ENCODE measurements at regions not wholly inside any gene's neighbourhood (a gene's known extent, or its start where the extent isn't known, plus 50 kb on each side); places are given as distances from the start of the nearest gene placed in this dataset.

- H3K36me3 ChIP-seq (ENCODE audit: control insufficient read depth in 2 of 3, insufficient read depth in 3 of 3, low read length in 3 of 3), result no peaks in the 10 kb centered on the region
- intact Hi-C loops (cut with DNase I), result no loop called here
- H3K27ac ChIP-seq (ENCODE audit: low read depth in 2 of 2, low read length in 2 of 2), result no peak overlapping the region
- H3K4me1 ChIP-seq (ENCODE audit: control insufficient read depth in 2 of 3, insufficient read depth in 2 of 3, low read depth in 1 of 3, low read length in 3 of 3), result no peaks in the 10 kb centered on the region
- no peak overlapping the region for H3K9ac ChIP-seq (ENCODE audit: low read length in 3 of 3)
- H3K4me3 ChIP-seq (ENCODE audit: low read length in 3 of 3), result no peak overlapping the region
- DNase-seq (no peak), FAIRE-seq (no peak)
- H3K9me3 ChIP-seq (ENCODE audit: control insufficient read depth in 2 of 3, insufficient read depth in 1 of 3, low read length in 3 of 3), result no peaks in the 10 kb centered on the region
- no peaks in the 10 kb centered on the region for H3K27me3 ChIP-seq (ENCODE audit: control insufficient read depth, insufficient read depth, low read length)
- TF ChIP-seq, protein P1, sequence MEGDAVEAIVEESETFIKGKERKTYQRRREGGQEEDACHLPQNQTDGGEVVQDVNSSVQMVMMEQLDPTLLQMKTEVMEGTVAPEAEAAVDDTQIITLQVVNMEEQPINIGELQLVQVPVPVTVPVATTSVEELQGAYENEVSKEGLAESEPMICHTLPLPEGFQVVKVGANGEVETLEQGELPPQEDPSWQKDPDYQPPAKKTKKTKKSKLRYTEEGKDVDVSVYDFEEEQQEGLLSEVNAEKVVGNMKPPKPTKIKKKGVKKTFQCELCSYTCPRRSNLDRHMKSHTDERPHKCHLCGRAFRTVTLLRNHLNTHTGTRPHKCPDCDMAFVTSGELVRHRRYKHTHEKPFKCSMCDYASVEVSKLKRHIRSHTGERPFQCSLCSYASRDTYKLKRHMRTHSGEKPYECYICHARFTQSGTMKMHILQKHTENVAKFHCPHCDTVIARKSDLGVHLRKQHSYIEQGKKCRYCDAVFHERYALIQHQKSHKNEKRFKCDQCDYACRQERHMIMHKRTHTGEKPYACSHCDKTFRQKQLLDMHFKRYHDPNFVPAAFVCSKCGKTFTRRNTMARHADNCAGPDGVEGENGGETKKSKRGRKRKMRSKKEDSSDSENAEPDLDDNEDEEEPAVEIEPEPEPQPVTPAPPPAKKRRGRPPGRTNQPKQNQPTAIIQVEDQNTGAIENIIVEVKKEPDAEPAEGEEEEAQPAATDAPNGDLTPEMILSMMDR (IDR thresholded peaks at IDR 0.05; ENCODE audit: borderline replicate concordance, extremely low read depth, insufficient read depth), result no peak
These were observed 370.7 kb downstream of the INSC start for GRCh38 chr11:15485432-15485831.

- FAIRE-seq (no peak), DNase-seq (no peak)
- no peak overlapping the region for H3K9ac ChIP-seq (ENCODE audit: low read length in 3 of 3)
- H3K27ac ChIP-seq (ENCODE audit: low read depth in 2 of 2, low read length in 2 of 2), result no peak overlapping the region
- intact Hi-C loops (cut with DNase I), result no loop called here
- peaks cover 0 to 2% (median 0%) of the 10 kb centered on the region in 3 donors for H3K4me1 ChIP-seq (ENCODE audit: control insufficient read depth in 2 of 3, insufficient read depth in 2 of 3, low read depth in 1 of 3, low read length in 3 of 3)
- no peaks in the 10 kb centered on the region for H3K36me3 ChIP-seq (ENCODE audit: control insufficient read depth in 2 of 3, insufficient read depth in 3 of 3, low read length in 3 of 3)
- TF ChIP-seq, protein P1 (IDR thresholded peaks at IDR 0.05; ENCODE audit: borderline replicate concordance, extremely low read depth, insufficient read depth), result no peak
- H3K4me3 ChIP-seq (ENCODE audit: low read length in 3 of 3), result no peak overlapping the region
- H3K9me3 ChIP-seq (ENCODE audit: control insufficient read depth in 2 of 3, insufficient read depth in 1 of 3, low read length in 3 of 3), result no peaks in the 10 kb centered on the region
- H3K27me3 ChIP-seq (ENCODE audit: control insufficient read depth, insufficient read depth, low read length), result no peaks in the 10 kb centered on the region
These were observed 374.6 kb downstream of the INSC start for GRCh38 chr11:15489281-15489680.

DNA sequence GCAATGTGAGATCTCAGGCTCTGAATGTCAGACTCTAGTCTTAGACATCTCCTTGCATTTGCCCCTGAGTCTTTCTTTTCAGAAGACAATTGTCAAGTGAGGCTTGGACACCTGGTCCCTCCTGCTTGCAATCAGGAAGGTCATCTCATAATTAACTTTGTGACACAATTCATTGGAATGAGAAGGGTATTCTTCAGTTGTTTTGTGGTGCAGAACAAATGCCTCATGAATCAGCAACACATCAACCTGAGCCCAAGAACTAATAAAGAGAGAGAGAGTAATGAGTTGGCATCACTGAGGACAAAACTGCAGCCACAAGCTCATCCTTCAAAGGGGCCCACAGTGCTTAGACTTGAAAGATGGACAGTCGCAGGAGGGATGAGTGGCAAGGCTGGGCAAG, 375.8 kb downstream of the INSC start:
- intact Hi-C loops (cut with DNase I), result no loop called here
- Histone ChIP-seq H3K36me3 (ENCODE audit: control insufficient read depth in 2 of 3, insufficient read depth in 3 of 3, low read length in 3 of 3) (no peaks in the 10 kb centered on the region), H3K4me1 (ENCODE audit: control insufficient read depth in 2 of 3, insufficient read depth in 2 of 3, low read depth in 1 of 3, low read length in 3 of 3) (peaks cover 0 to 2% (median 0%) of the 10 kb centered on the region in 3 donors), H3K27ac (ENCODE audit: low read depth in 2 of 2, low read length in 2 of 2) (no peak overlapping the region), H3K9ac (ENCODE audit: low read length in 3 of 3) (no peak overlapping the region), H3K9me3 (ENCODE audit: control insufficient read depth in 2 of 3, insufficient read depth in 1 of 3, low read length in 3 of 3) (no peaks in the 10 kb centered on the region), H3K4me3 (ENCODE audit: low read length in 3 of 3) (no peak overlapping the region), H3K27me3 (ENCODE audit: control insufficient read depth, insufficient read depth, low read length) (no peaks in the 10 kb centered on the region)
- TF ChIP-seq, protein P1 (IDR thresholded peaks at IDR 0.05; ENCODE audit: borderline replicate concordance, extremely low read depth, insufficient read depth), result no peak
- FAIRE-seq (no peak), DNase-seq (no peak)

DNA sequence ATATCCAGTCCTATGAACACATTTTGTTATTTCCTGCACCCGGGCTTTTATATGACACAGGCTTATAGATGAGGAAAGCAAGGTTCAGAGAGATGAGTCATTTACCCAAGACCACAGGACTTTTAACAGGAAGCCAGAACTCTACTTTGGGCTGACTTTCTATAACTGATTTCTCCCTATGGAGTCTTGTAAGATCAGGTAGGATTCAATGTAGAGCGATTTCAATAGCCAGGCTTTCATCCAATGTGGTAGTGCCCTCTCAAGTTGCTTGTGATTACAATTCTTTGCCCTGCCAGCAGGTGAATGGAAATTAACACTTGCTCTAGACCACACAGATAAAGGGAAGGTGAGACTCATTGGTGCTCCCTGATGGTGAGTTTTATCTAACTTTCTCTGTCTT, 378.3 kb downstream of the INSC start:
- Histone ChIP-seq H3K9me3 (ENCODE audit: control insufficient read depth in 2 of 3, insufficient read depth in 1 of 3, low read length in 3 of 3) (no peaks in the 10 kb centered on the region), H3K9ac (ENCODE audit: low read length in 3 of 3) (no peak overlapping the region), H3K27me3 (ENCODE audit: control insufficient read depth, insufficient read depth, low read length) (no peaks in the 10 kb centered on the region), H3K36me3 (ENCODE audit: control insufficient read depth in 2 of 3, insufficient read depth in 3 of 3, low read length in 3 of 3) (no peaks in the 10 kb centered on the region), H3K4me1 (ENCODE audit: control insufficient read depth in 2 of 3, insufficient read depth in 2 of 3, low read depth in 1 of 3, low read length in 3 of 3) (peaks cover 0 to 2% (median 0%) of the 10 kb centered on the region in 3 donors), H3K4me3 (ENCODE audit: low read length in 3 of 3) (no peak overlapping the region), H3K27ac (ENCODE audit: low read depth in 2 of 2, low read length in 2 of 2) (no peak overlapping the region)
- intact Hi-C loops (cut with DNase I), result no loop called here
- FAIRE-seq (no peak), DNase-seq (no peak)
- TF ChIP-seq, protein P1 (IDR thresholded peaks at IDR 0.05; ENCODE audit: borderline replicate concordance, extremely low read depth, insufficient read depth), result no peak
